H9 (cell line): ENCODE measurements at regions not wholly inside any gene's neighbourhood (a gene's known extent, or its start where the extent isn't known, plus 50 kb on each side); places are given as distances from the start of the nearest gene placed in this dataset.

Source experiments
- DNase-seq: peaks from one replicate; pipeline ENCODE4 v3.0.0-alpha.2; 2017
- H2AFZ ChIP-seq: one replicate; pipeline ENCODE4 v1.6.1; 2013; ENCODE audit warnings: mild to moderate bottlenecking, low read length, control low read depth, moderate library complexity
- H2AK5ac ChIP-seq: 2 replicates; pipeline ENCODE4 v1.6.1; 2013; ENCODE audit warnings: low read length, control low read depth, mixed read lengths; ENCODE audit not compliant: insufficient read length
- H2BK120ac ChIP-seq: one replicate; pipeline ENCODE4 v1.6.1; 2013; ENCODE audit warnings: low read depth, mild to moderate bottlenecking, low read length, control low read depth, inconsistent platforms; ENCODE audit not compliant: poor library complexity, severe bottlenecking
- H2BK12ac ChIP-seq: 2 replicates; pipeline ENCODE4 v1.6.1; 2013; ENCODE audit warnings: low read length, control low read depth, mixed read lengths, low read depth; ENCODE audit not compliant: insufficient read length
- H2BK15ac ChIP-seq: 2 replicates; pipeline ENCODE4 v1.6.1; 2013; ENCODE audit warnings: low read depth, low read length, control low read depth
- H2BK20ac ChIP-seq: one replicate; pipeline ENCODE4 v1.6.1; 2013; ENCODE audit warnings: low read depth, mild to moderate bottlenecking, low read length, control low read depth, inconsistent platforms; ENCODE audit not compliant: poor library complexity, severe bottlenecking
- H2BK5ac ChIP-seq: 2 replicates; pipeline ENCODE4 v1.6.1; 2013; ENCODE audit warnings: low read length, control low read depth, mixed read lengths; ENCODE audit not compliant: insufficient read length
- H3K14ac ChIP-seq: 2 replicates; pipeline ENCODE4 v1.6.1; 2013; ENCODE audit warnings: low read length, control low read depth; ENCODE audit not compliant: insufficient read depth
- H3K18ac ChIP-seq: 2 replicates; pipeline ENCODE4 v1.6.1; 2013; ENCODE audit warnings: low read depth, mild to moderate bottlenecking, mixed read lengths, low read length, control low read depth; ENCODE audit not compliant: insufficient read length
- H3K23ac ChIP-seq: 2 replicates; pipeline ENCODE4 v1.6.1; 2013; ENCODE audit warnings: low read length, control low read depth, mixed read lengths, low read depth; ENCODE audit not compliant: insufficient read length
- H3K23me2 ChIP-seq: 2 replicates; pipeline ENCODE4 v1.6.1; 2013; ENCODE audit warnings: low read depth, mild to moderate bottlenecking, mixed read lengths, low read length, control low read depth; ENCODE audit not compliant: insufficient read length, poor library complexity, severe bottlenecking
- H3K27ac ChIP-seq: 2 replicates; pipeline ENCODE4 v1.5.1; 2013; ENCODE audit warnings: low read length, control low read depth, mixed read lengths, low read depth; ENCODE audit not compliant: insufficient read length
- H3K27me3 ChIP-seq: 2 replicates; pipeline ENCODE4 v1.6.1; 2013; ENCODE audit warnings: low read length, control low read depth, inconsistent platforms; ENCODE audit not compliant: insufficient read depth
- H3K4ac ChIP-seq: 2 replicates; pipeline ENCODE4 v1.6.1; 2013; ENCODE audit warnings: low read depth, mild to moderate bottlenecking, control low read depth, inconsistent platforms, low read length, moderate library complexity
- H3K4me1 ChIP-seq: 2 replicates; pipeline ENCODE4 v1.6.1; 2013; ENCODE audit warnings: low read length, control low read depth, inconsistent platforms; ENCODE audit not compliant: insufficient read depth
- H3K4me2 ChIP-seq: 2 replicates; pipeline ENCODE4 v1.6.1; 2013; ENCODE audit warnings: low read length, control low read depth, mixed read lengths; ENCODE audit not compliant: insufficient read length, insufficient read depth
- H3K56ac ChIP-seq: 2 replicates; pipeline ENCODE4 v1.6.1; 2013; ENCODE audit warnings: low read depth, mild to moderate bottlenecking, mixed read lengths, low read length, control low read depth; ENCODE audit not compliant: insufficient read length
- H3K79me1 ChIP-seq: 2 replicates; pipeline ENCODE4 v1.6.1; 2013; ENCODE audit warnings: low read depth, mild to moderate bottlenecking, moderate library complexity, low read length, control low read depth, inconsistent platforms; ENCODE audit not compliant: insufficient read depth, poor library complexity, severe bottlenecking
- H3K79me2 ChIP-seq: 2 replicates; pipeline ENCODE4 v1.6.1; 2013; ENCODE audit warnings: low read length, control low read depth, inconsistent platforms; ENCODE audit not compliant: insufficient read depth
- H3K9ac ChIP-seq: 2 replicates; pipeline ENCODE4 v1.6.1; 2013; ENCODE audit warnings: low read length, control low read depth, mixed read lengths; ENCODE audit not compliant: insufficient read length; ENCODE audit errors: extremely low read depth
- H3K9me3 ChIP-seq: one replicate; pipeline ENCODE4 v1.6.1; 2013; ENCODE audit warnings: low read depth, low read length, inconsistent platforms; ENCODE audit not compliant: control insufficient read depth
- H3T11ph ChIP-seq: one replicate; pipeline ENCODE4 v1.6.1; 2013; ENCODE audit warnings: mild to moderate bottlenecking, low read length, control low read depth, inconsistent platforms
- H4K20me1 ChIP-seq: one replicate; pipeline ENCODE4 v1.6.1; 2013; ENCODE audit not compliant: control insufficient read depth, insufficient read length, insufficient read depth
- H4K5ac ChIP-seq: 2 replicates; pipeline ENCODE4 v1.6.1; 2013; ENCODE audit warnings: low read depth, mild to moderate bottlenecking, mixed read lengths, low read length, control low read depth; ENCODE audit not compliant: insufficient read length
- H4K8ac ChIP-seq: replicated peaks from 2 replicates; pipeline ENCODE4 v1.6.1; 2013; ENCODE audit warnings: low read length, control low read depth, mixed read lengths, low read depth; ENCODE audit not compliant: insufficient read length
- H4K91ac ChIP-seq: 2 replicates; pipeline ENCODE4 v1.6.1; 2013; ENCODE audit warnings: low read depth, mild to moderate bottlenecking, moderate library complexity, mixed read lengths, low read length, control low read depth; ENCODE audit not compliant: insufficient read length
- H3K27ac Mint-ChIP-seq, 3 experiments: 2 replicates in 2 of 3; 3 replicates in 1 of 3; pipeline ENCODE4 v1.8.0; 2020 to 2021; ENCODE audit warnings: mixed read lengths in 3 of 3, mild to moderate bottlenecking in 1 of 3, moderate library complexity in 1 of 3
- H3K27me3 Mint-ChIP-seq: 2 replicates; pipeline ENCODE4 v1.8.0; 2021; ENCODE audit warnings: low read depth, mild to moderate bottlenecking, moderate library complexity, mixed read lengths
- H3K36me3 Mint-ChIP-seq, 3 experiments: 2 replicates in 2 of 3; 3 replicates in 1 of 3; pipeline ENCODE4 v1.8.0; 2020 to 2021; ENCODE audit warnings: low read depth in 3 of 3, mixed read lengths in 3 of 3; ENCODE audit not compliant: insufficient read depth in 1 of 3
- H3K4me1 Mint-ChIP-seq, 2 experiments: 2 replicates each; pipeline ENCODE4 v1.8.0; 2020; ENCODE audit warnings: mixed read lengths in 2 of 2
- H3K4me3 Mint-ChIP-seq, 2 experiments: 2 replicates in 1 of 2; 3 replicates in 1 of 2; pipeline ENCODE4 v1.8.0; 2020 to 2021; ENCODE audit warnings: mild to moderate bottlenecking in 2 of 2, mixed read lengths in 2 of 2, moderate library complexity in 1 of 2
- H3K9me3 Mint-ChIP-seq, 2 experiments: 2 replicates in 1 of 2; 3 replicates in 1 of 2; pipeline ENCODE4 v1.8.0; 2020; ENCODE audit warnings: mild to moderate bottlenecking in 2 of 2, mixed read lengths in 2 of 2, moderate library complexity in 1 of 2
- CTCF ChIP-seq: fragments of 200-600 bp; sonication (generic); conservative IDR thresholded peaks from 3 replicates; pipeline ENCODE4 v1.8.0; 2021; ENCODE audit warnings: antibody characterized with exemption, mild to moderate bottlenecking
- WGBS: extraction: QIAGEN DNeasy Blood & Tissue Kit; methylation state at CpG from one replicate; pipeline ENCODE4 v1.1.7; 2013; ENCODE audit warnings: missing lambda C conversion rate, low lambda C conversion rate, mixed read lengths; ENCODE audit not compliant: insufficient read length; ENCODE audit errors: extremely low coverage; 5-methylcytosine and 5-hydroxymethylcytosine counted together

DNA sequence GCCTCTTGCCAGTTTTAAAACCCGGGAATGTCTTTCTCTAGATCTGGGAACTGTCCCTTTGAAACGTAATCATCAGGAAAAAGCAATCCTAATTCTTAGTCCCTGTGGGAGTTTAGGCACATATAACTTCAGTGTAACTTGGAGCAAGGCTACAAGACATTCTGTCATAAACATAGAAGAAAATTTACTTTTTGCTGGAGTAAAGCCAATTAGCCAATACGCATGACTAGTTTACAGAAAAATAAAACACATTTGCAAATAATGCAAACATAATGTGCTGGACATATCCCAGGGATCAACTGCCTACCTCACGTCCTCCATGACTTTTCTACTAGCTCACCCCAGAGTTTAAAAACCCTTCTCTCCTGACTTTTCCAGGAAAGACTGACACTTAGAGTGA lies 970.6 kb downstream of the MRPL39 start:
- no peak overlapping the region for H2AK5ac ChIP-seq
- H3K4me2 ChIP-seq, result no peak overlapping the region
- H3T11ph ChIP-seq, result no peak overlapping the region
- no peak overlapping the region for H2BK15ac ChIP-seq
- no peak overlapping the region for H3K14ac ChIP-seq
- H3K9me3 ChIP-seq, result no peaks in the 10 kb centered on the region
- no peaks in the 10 kb centered on the region for H3K79me1 ChIP-seq
- H4K5ac ChIP-seq, result no peak overlapping the region
- H3K23me2 ChIP-seq, result no peaks in the 10 kb centered on the region
- H3K23ac ChIP-seq, result no peak overlapping the region
- no peak overlapping the region for H3K4ac ChIP-seq
- Mint-ChIP-seq H3K36me3 (peaks cover 0 to 6% (median 2%) of the 10 kb centered on the region in 3 experiments; a peak in 3 of 7 replicates), H3K9me3 (peaks cover 45 to 57% of the 10 kb centered on the region in 2 experiments), H3K27ac (peak overlapping the region in 1 of 3 experiments; percentile 47; a peak in 1 of 7 replicates), H3K4me1 (peaks cover 0 to 8% of the 10 kb centered on the region in 2 experiments; a peak in 1 of 4 replicates), H3K27me3 (no peaks in the 10 kb centered on the region), H3K4me3 (no peak overlapping the region)
- H2BK20ac ChIP-seq, result no peak overlapping the region
- H2BK120ac ChIP-seq, result no peak overlapping the region
- no peak overlapping the region for H3K27ac ChIP-seq
- WGBS, result no CpG with 5 or more reads among the region's 4 CpGs
- H2BK12ac ChIP-seq, result no peak overlapping the region
- no peak overlapping the region for H4K8ac ChIP-seq
- no peak overlapping the region for H3K9ac ChIP-seq
- no peaks in the 10 kb centered on the region for H3K4me1 ChIP-seq
- no peaks in the 10 kb centered on the region for H3K27me3 ChIP-seq
- H2BK5ac ChIP-seq, result no peak overlapping the region
- H4K91ac ChIP-seq, result no peak overlapping the region
- H3K18ac ChIP-seq, result no peak overlapping the region
- H2AFZ ChIP-seq, result no peak overlapping the region
- TF ChIP-seq CTCF, result no peak
- no peaks in the 10 kb centered on the region for H4K20me1 ChIP-seq
- no peaks in the 10 kb centered on the region for H3K79me2 ChIP-seq
- DNase-seq, result no peak
- no peak overlapping the region for H3K56ac ChIP-seq
